ENCODE measurements at regions not wholly inside any gene's neighbourhood (a gene's known extent, or its start where the extent isn't known, plus 50 kb on each side); places are given as distances from the start of the nearest gene placed in this dataset.

DNA sequence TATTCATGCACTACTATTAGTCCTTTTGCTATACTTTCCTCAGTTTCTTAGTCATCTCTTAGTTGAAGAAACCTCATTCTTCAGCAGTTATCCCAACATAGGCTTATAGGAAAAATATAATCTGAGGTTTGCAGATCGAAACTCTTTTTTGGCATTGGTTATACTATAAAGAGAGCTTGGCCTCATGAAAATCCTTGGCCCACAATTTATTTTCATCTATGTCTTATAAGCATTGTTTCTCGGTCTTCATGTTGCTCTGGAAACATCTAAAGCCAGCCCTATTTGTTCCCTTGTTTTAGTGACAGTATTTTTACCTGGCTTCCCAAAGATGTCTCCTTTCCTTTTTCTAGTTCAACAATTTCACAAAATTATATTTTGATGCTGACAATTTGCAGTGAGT is 345.1 kb upstream of the PRKCQ start:
- H3K27ac Mint-ChIP-seq: no peak overlapping the region
- no peaks in the 10 kb centered on the region for H3K9me3 Mint-ChIP-seq
- H2BK15ac ChIP-seq (ENCODE audit: low read depth, low read length): no peak overlapping the region
- no peaks in the 10 kb centered on the region for H3K23me2 ChIP-seq (ENCODE audit: insufficient read length, low read depth, low read length, poor library complexity, severe bottlenecking)
- H4K20me1 ChIP-seq (ENCODE audit: control insufficient read depth, insufficient read depth, insufficient read length): no peaks in the 10 kb centered on the region
- peaks cover 10 to 16% of the 10 kb centered on the region in 2 experiments for H3K4me1 Mint-ChIP-seq
- H3K9ac ChIP-seq (ENCODE audit: extremely low read depth, insufficient read length, low read length): no peak overlapping the region
- no peak for DNase-seq
- H2AK5ac ChIP-seq (ENCODE audit: insufficient read length, low read length): no peak overlapping the region
- no peak overlapping the region for H3K18ac ChIP-seq (ENCODE audit: insufficient read length, low read depth, low read length)
- H3K23ac ChIP-seq (ENCODE audit: insufficient read length, low read depth, low read length): no peak overlapping the region
- H3K56ac ChIP-seq (ENCODE audit: insufficient read length, low read depth, low read length): no peak overlapping the region
- no peak overlapping the region for H2BK12ac ChIP-seq (ENCODE audit: insufficient read length, low read depth, low read length)
- TF ChIP-seq, protein P1, sequence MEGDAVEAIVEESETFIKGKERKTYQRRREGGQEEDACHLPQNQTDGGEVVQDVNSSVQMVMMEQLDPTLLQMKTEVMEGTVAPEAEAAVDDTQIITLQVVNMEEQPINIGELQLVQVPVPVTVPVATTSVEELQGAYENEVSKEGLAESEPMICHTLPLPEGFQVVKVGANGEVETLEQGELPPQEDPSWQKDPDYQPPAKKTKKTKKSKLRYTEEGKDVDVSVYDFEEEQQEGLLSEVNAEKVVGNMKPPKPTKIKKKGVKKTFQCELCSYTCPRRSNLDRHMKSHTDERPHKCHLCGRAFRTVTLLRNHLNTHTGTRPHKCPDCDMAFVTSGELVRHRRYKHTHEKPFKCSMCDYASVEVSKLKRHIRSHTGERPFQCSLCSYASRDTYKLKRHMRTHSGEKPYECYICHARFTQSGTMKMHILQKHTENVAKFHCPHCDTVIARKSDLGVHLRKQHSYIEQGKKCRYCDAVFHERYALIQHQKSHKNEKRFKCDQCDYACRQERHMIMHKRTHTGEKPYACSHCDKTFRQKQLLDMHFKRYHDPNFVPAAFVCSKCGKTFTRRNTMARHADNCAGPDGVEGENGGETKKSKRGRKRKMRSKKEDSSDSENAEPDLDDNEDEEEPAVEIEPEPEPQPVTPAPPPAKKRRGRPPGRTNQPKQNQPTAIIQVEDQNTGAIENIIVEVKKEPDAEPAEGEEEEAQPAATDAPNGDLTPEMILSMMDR (conservative IDR thresholded peaks at IDR 0.05): no peak
- no peak overlapping the region for H3K4me3 Mint-ChIP-seq
- no peaks in the 10 kb centered on the region for H3K9me3 ChIP-seq (ENCODE audit: control insufficient read depth, low read depth, low read length)
- H2BK5ac ChIP-seq (ENCODE audit: insufficient read length, low read length): no peak overlapping the region
- no peak overlapping the region for H4K5ac ChIP-seq (ENCODE audit: insufficient read length, low read depth, low read length)
- no peaks in the 10 kb centered on the region for H3K79me2 ChIP-seq (ENCODE audit: insufficient read depth, low read length)
- no peak overlapping the region for H3K4me2 ChIP-seq (ENCODE audit: insufficient read depth, insufficient read length, low read length)
- H3K36me3 Mint-ChIP-seq (ENCODE audit: insufficient read depth in 1 of 3, low read depth in 3 of 3): no peaks in the 10 kb centered on the region
- peaks cover 2% of the 10 kb centered on the region; the same call in 1 of the 2 replicates for H3K27me3 Mint-ChIP-seq (ENCODE audit: low read depth)
- H3K27ac ChIP-seq (ENCODE audit: insufficient read length, low read depth, low read length): no peak overlapping the region
- H2BK20ac ChIP-seq (ENCODE audit: low read depth, low read length, poor library complexity, severe bottlenecking): no peak overlapping the region
- no peak overlapping the region for H2AFZ ChIP-seq (ENCODE audit: low read length)
- no peaks in the 10 kb centered on the region for H3K27me3 ChIP-seq (ENCODE audit: insufficient read depth, low read length)
- H4K91ac ChIP-seq (ENCODE audit: insufficient read length, low read depth, low read length): no peak overlapping the region
- no CpG with 5 or more reads among the region's 2 CpGs for WGBS (ENCODE audit: extremely low coverage, insufficient read length, low lambda C conversion rate)
- no peaks in the 10 kb centered on the region for H3K79me1 ChIP-seq (ENCODE audit: insufficient read depth, low read depth, low read length, poor library complexity, severe bottlenecking)
- H3T11ph ChIP-seq (ENCODE audit: low read length): no peak overlapping the region
- H4K8ac ChIP-seq (replicated peaks; ENCODE audit: insufficient read length, low read depth, low read length): no peak overlapping the region
- no peak overlapping the region for H3K4ac ChIP-seq (ENCODE audit: low read depth, low read length)
- H3K14ac ChIP-seq (ENCODE audit: insufficient read depth, low read length): no peak overlapping the region
- H2BK120ac ChIP-seq (ENCODE audit: low read depth, low read length, poor library complexity, severe bottlenecking): no peak overlapping the region
- H3K4me1 ChIP-seq (ENCODE audit: insufficient read depth, low read length): peaks cover 6% of the 10 kb centered on the region; the same call in 1 of the 2 replicates

All from H9 (cell line).